Thyroid gland (tissue), 4 donors: ENCODE measurements at regions not wholly inside any gene's neighbourhood (a gene's known extent, or its start where the extent isn't known, plus 50 kb on each side); places are given as distances from the start of the nearest gene placed in this dataset.

Experiments used
- POLR2A ChIP-seq, 2 donors: fragments of 450-650 bp; IDR thresholded peaks; one replicate each; pipeline ENCODE4 v1.6.1; 2017; ENCODE audit warnings: antibody characterized with exemption in 2 of 2, mild to moderate bottlenecking in 2 of 2, moderate library complexity in 1 of 2
- TF ChIP-seq, protein P1 (sequence below), 6 experiments: fragments of 200-600 bp in 3 of 6; fragments of 450-650 bp in 3 of 6; sonication (generic) in 3 of 6; IDR thresholded peaks; one replicate each; pipeline ENCODE4 v1.5.1; 2016 to 2019; ENCODE audit warnings: antibody characterized with exemption in 6 of 6, mild to moderate bottlenecking in 2 of 6, inconsistent platforms in 1 of 6, moderate library complexity in 1 of 6

DNA sequence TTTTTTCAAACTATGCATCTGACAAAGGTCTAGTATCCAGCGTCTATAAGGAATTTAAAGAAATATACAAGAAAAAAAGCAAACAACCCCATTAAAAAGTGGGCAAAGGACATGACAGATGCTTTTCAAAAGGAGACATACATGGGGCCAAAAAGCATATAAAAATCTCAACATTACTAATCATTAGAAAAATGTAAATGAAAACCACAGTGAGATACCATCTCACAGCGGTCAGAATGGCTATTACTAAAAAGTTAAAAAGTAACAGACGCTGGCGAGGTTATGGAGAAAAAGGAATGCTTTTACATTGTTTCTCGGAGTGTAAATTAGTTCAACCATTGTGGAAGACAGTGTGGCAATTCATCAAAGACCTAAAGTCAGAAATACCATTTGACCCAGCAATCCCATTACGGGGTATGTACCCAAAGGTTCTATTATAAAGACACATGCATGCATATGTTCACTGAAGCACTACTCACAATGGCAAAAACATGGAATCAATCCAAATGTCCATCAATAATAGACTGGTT lies 643.1 kb upstream of the LRRTM1 start:
- TF ChIP-seq, protein P1, sequence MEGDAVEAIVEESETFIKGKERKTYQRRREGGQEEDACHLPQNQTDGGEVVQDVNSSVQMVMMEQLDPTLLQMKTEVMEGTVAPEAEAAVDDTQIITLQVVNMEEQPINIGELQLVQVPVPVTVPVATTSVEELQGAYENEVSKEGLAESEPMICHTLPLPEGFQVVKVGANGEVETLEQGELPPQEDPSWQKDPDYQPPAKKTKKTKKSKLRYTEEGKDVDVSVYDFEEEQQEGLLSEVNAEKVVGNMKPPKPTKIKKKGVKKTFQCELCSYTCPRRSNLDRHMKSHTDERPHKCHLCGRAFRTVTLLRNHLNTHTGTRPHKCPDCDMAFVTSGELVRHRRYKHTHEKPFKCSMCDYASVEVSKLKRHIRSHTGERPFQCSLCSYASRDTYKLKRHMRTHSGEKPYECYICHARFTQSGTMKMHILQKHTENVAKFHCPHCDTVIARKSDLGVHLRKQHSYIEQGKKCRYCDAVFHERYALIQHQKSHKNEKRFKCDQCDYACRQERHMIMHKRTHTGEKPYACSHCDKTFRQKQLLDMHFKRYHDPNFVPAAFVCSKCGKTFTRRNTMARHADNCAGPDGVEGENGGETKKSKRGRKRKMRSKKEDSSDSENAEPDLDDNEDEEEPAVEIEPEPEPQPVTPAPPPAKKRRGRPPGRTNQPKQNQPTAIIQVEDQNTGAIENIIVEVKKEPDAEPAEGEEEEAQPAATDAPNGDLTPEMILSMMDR (IDR thresholded peaks at IDR 0.05): no peak
- no peak for TF ChIP-seq POLR2A (IDR thresholded peaks at IDR 0.05)
